PC-9 (cell line): ENCODE measurements at regions not wholly inside any gene's neighbourhood (a gene's known extent, or its start where the extent isn't known, plus 50 kb on each side); places are given as distances from the start of the nearest gene placed in this dataset.

Experiments
- BruUV-seq: library from RNA; stranded (reverse); fragments of 400-500 nt; replicated peaks from 2 replicates; lab custom pipeline; 2021; lab: Mats Ljungman, UMichigan
- CTCF ChIA-PET: fragments of 300-600 bp; sonication (Branson Sonifier 250); formaldehyde crosslinking; loops from one replicate; lab custom pipeline; 2022; ENCODE audit warnings: antibody characterized with exemption; lab: Charles Lee
- POLR2A ChIA-PET: fragments of 300-600 bp; sonication (Branson Sonifier 250); formaldehyde crosslinking; loops from one replicate; lab custom pipeline; 2022; ENCODE audit warnings: antibody characterized with exemption; ENCODE audit not compliant: unreplicated experiment; lab: Charles Lee
- DNase-seq, 2 experiments: peaks; one replicate each; pipeline versions ENCODE4 v3.0.0 to v3.0.0-alpha.2; 2015 to 2022; ENCODE audit warnings: mixed read lengths in 1 of 2
- H2AFZ ChIP-seq: fragments of 200-600 bp; sonication (generic); 2 replicates; pipeline ENCODE4 v1.8.1; 2017; ENCODE audit warnings: antibody characterized with exemption
- H3F3A ChIP-seq: fragments of 200-600 bp; sonication (generic); 2 replicates; pipeline ENCODE4 v1.8.1; 2017; ENCODE audit warnings: antibody characterized with exemption, mild to moderate bottlenecking, low read depth; ENCODE audit not compliant: insufficient read depth
- H3K27ac ChIP-seq: fragments of 200-600 bp; sonication (generic); 2 replicates; pipeline ENCODE4 v1.6.1; 2016; ENCODE audit warnings: mixed run types
- H3K27me3 ChIP-seq: fragments of 200-600 bp; sonication (generic); 2 replicates; pipeline ENCODE4 v1.6.1; 2016; ENCODE audit warnings: low read depth, mixed run types; ENCODE audit not compliant: insufficient read depth
- H3K36me3 ChIP-seq: fragments of 200-600 bp; sonication (generic); 2 replicates; pipeline ENCODE4 v1.6.1; 2016; ENCODE audit warnings: low read depth, mixed run types
- H3K4me1 ChIP-seq: fragments of 200-600 bp; sonication (generic); replicated peaks from 2 replicates; pipeline ENCODE4 v1.6.1; 2016; ENCODE audit warnings: mixed run types; ENCODE audit not compliant: insufficient read depth
- H3K4me2 ChIP-seq: fragments of 200-600 bp; sonication (generic); 2 replicates; pipeline ENCODE4 v1.6.1; 2017; ENCODE audit warnings: mixed run types
- H3K4me3 ChIP-seq: fragments of 200-600 bp; sonication (generic); 2 replicates; pipeline ENCODE4 v1.6.1; 2016; ENCODE audit warnings: mixed run types
- H3K79me2 ChIP-seq: fragments of 200-600 bp; sonication (generic); 2 replicates; pipeline ENCODE4 v1.6.1; 2017; ENCODE audit warnings: low read depth, mixed run types
- H3K9me2 ChIP-seq: fragments of 200-600 bp; sonication (generic); 2 replicates; pipeline ENCODE4 v1.8.1; 2017; ENCODE audit warnings: mild to moderate bottlenecking; ENCODE audit not compliant: insufficient read depth
- H3K9me3 ChIP-seq: fragments of 200-600 bp; sonication (generic); 2 replicates; pipeline ENCODE4 v1.8.1; 2016; ENCODE audit warnings: low read depth; ENCODE audit not compliant: insufficient read depth
- H4K20me1 ChIP-seq: fragments of 200-600 bp; sonication (generic); 2 replicates; pipeline ENCODE4 v1.8.1; 2017; ENCODE audit not compliant: insufficient read depth
- EZH2 ChIP-seq: fragments of 200-600 bp; sonication (generic); IDR thresholded peaks from 2 replicates; pipeline ENCODE4 v1.8.0; 2017; ENCODE audit warnings: antibody characterized with exemption, low read depth
- intact Hi-C: fragments of 100-400 bp; cut with micrococcal nuclease; formaldehyde crosslinking; loops from one replicate; pipeline ENCODE4 v1.10.0; 2022; ENCODE audit not compliant: unreplicated experiment
- TF ChIP-seq, protein P1 (sequence below): fragments of 200-600 bp; sonication (generic); conservative IDR thresholded peaks from 2 replicates; pipeline ENCODE4 v1.6.1; 2017; ENCODE audit warnings: mixed run types, antibody characterized with exemption, mild to moderate bottlenecking, moderate library complexity

DNA sequence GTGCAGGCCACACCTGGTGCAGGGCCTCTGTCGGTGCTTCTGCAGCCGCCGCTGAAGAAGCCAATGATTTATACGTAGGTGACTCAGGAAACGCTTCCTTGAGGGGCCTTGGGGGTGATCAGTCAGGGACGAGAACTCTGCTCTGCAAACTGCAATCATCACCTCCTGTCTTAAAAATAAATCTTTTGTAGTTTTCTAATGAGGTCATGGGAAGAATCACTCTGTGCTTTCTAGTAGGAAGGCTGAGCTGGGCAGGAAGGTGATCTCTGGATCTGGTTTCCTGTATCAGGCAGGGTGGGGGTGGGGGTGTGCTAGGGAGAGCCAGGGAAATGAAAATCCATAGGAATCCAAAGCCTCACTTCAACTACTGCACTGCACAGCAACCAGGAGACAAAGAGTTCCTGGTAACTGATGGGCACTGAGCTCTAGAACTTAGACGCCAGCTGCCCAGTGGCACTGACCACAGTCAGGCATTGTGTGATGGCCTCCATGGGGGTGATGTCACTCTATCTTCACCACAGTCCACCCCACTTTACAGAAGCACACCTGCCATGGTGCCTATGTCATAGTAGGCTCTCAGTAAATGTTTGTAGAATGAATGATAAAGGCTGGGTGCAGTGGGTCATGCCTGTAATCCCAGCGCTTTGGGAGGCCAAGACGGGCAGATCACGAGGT is 292.4 kb upstream of the PWP1 start:
- Histone ChIP-seq H3K9me2 (no peaks in the 10 kb centered on the region), H4K20me1 (no peaks in the 10 kb centered on the region), H3K4me1 (peaks cover 36% of the 10 kb centered on the region), H3F3A (peaks cover 21% of the 10 kb centered on the region; the same call in 1 of the 2 replicates), H3K36me3 (no peaks in the 10 kb centered on the region), H3K9me3 (no peaks in the 10 kb centered on the region), H3K79me2 (peaks cover 21% of the 10 kb centered on the region), H3K4me2 (no peak overlapping the region), H3K27ac (no peak overlapping the region), H3K4me3 (no peak overlapping the region), H3K27me3 (no peaks in the 10 kb centered on the region), H2AFZ (no peak overlapping the region)
- intact Hi-C loops, result no loop called here
- BruUV-seq, result no TSS peak
- TF ChIP-seq, protein P1, sequence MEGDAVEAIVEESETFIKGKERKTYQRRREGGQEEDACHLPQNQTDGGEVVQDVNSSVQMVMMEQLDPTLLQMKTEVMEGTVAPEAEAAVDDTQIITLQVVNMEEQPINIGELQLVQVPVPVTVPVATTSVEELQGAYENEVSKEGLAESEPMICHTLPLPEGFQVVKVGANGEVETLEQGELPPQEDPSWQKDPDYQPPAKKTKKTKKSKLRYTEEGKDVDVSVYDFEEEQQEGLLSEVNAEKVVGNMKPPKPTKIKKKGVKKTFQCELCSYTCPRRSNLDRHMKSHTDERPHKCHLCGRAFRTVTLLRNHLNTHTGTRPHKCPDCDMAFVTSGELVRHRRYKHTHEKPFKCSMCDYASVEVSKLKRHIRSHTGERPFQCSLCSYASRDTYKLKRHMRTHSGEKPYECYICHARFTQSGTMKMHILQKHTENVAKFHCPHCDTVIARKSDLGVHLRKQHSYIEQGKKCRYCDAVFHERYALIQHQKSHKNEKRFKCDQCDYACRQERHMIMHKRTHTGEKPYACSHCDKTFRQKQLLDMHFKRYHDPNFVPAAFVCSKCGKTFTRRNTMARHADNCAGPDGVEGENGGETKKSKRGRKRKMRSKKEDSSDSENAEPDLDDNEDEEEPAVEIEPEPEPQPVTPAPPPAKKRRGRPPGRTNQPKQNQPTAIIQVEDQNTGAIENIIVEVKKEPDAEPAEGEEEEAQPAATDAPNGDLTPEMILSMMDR, result no peak
- no peak for TF ChIP-seq EZH2
- POLR2A ChIA-PET, result interaction anchor here (0.6 kb wide), 1 partner anchor 27 kb away, joined by 4 read pairs; no protein-coding TSS in a partner anchor
- CTCF ChIA-PET, result no interaction called here
- no peak for DNase-seq

DNA sequence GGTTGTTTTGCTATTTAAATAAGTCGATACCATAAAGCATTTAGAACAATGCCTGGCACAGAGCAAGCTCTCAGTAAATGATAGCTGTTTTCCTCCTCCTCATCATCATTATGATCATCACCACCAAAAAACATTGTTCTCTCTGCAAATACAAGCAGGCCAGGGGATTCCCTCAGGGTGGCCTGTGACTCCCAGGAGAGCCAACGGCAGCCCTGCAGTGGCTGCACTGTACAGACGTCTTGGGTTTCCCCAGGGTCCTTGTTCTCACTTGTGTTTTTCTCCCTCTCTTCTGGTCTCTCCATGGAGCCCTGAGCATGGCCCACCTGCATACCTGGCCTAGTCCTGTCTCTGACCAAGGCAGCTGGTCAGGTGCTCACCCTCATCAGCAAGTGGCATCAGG is 290.9 kb upstream of the PWP1 start:
- no peaks in the 10 kb centered on the region for H3K36me3 ChIP-seq
- peaks cover 41% of the 10 kb centered on the region for H3K4me1 ChIP-seq
- no peaks in the 10 kb centered on the region for H4K20me1 ChIP-seq
- no peak overlapping the region for H3K4me3 ChIP-seq
- H3K27ac ChIP-seq, result no peak overlapping the region
- CTCF ChIA-PET, result no interaction called here
- H2AFZ ChIP-seq, result no peak overlapping the region
- POLR2A ChIA-PET, result interaction anchor here (0.7 kb wide), 1 partner anchor 13 kb away, joined by 3 read pairs; no protein-coding TSS in a partner anchor
- no peaks in the 10 kb centered on the region for H3K27me3 ChIP-seq
- no peak overlapping the region for H3K4me2 ChIP-seq
- H3F3A ChIP-seq, result peaks cover 23% of the 10 kb centered on the region; the same call in 1 of the 2 replicates
- peaks cover 35% of the 10 kb centered on the region for H3K79me2 ChIP-seq
- no peak for DNase-seq
- H3K9me2 ChIP-seq, result no peaks in the 10 kb centered on the region
- TF ChIP-seq EZH2, result no peak
- TF ChIP-seq, protein P1, result no peak
- H3K9me3 ChIP-seq, result no peaks in the 10 kb centered on the region
- BruUV-seq, result no TSS peak
- intact Hi-C loops, result no loop called here

DNA sequence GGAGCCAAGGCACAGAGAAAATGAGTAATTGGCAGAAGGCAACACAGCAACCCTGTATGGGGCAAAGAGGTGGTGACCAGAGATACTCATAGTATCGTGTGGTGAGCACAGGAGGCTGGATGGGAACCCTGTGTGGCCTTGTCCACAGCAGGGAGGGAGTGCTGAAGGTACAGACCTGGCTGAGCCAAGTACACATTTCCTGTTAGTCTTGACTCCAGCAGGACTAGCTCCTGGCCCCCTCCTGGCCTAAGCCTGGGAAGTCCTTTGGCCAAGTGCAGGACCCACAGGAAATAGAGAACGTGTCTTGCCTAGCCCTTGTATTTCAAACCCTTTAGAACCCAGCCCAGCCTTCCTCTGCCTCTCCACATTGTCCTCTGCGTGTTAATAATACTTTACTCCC is 289.8 kb upstream of the PWP1 start:
- no TSS peak for BruUV-seq
- Histone ChIP-seq H3K27ac (peak overlapping the region; percentile 76), H3K27me3 (no peaks in the 10 kb centered on the region), H3K79me2 (peaks cover 41% of the 10 kb centered on the region), H3F3A (peaks cover 23% of the 10 kb centered on the region; the same call in 1 of the 2 replicates), H4K20me1 (no peaks in the 10 kb centered on the region), H3K4me2 (peak overlapping the region; percentile 70), H3K36me3 (no peaks in the 10 kb centered on the region), H2AFZ (no peak overlapping the region), H3K9me3 (no peaks in the 10 kb centered on the region), H3K4me1 (peaks cover 41% of the 10 kb centered on the region), H3K9me2 (no peaks in the 10 kb centered on the region), H3K4me3 (no peak overlapping the region)
- no peak for DNase-seq
- intact Hi-C loops, result loop anchor here (2.0 kb wide), 1 partner anchor 15 kb away; no protein-coding TSS in a partner anchor
- ChIA-PET CTCF (no interaction called here), POLR2A (no interaction called here)
- TF ChIP-seq, protein P1, result no peak
- no peak for TF ChIP-seq EZH2
